Right cardiac atrium (tissue), 5 donors: ENCODE measurements at regions not wholly inside any gene's neighbourhood (a gene's known extent, or its start where the extent isn't known, plus 50 kb on each side); places are given as distances from the start of the nearest gene placed in this dataset.
A peak's percentile ranks its signal among the peaks of the same experiment; 100 is the strongest.

Experiments
- ATAC-seq, 2 donors: fragments of 200-7000 bp; cut with Tn5 transposase; one replicate each; pipeline versions ENCODE4 v1.8.0 to v1.9.1; 2020; ENCODE audit warnings: moderate library complexity in 2 of 2, mild to moderate bottlenecking in 1 of 2
- DNase-seq, 3 donors: peaks; one replicate each; pipeline ENCODE4 v3.0.0-alpha.2; 2020
- H3K27ac ChIP-seq: one replicate; pipeline ENCODE4 v1.5.1; 2013; ENCODE audit warnings: mild to moderate bottlenecking, low read length, control low read depth, moderate library complexity
- H3K27me3 ChIP-seq: one replicate; pipeline ENCODE4 v1.6.1; 2013; ENCODE audit not compliant: control insufficient read depth, insufficient read depth
- H3K4me1 ChIP-seq: one replicate; pipeline ENCODE4 v1.6.1; 2013; ENCODE audit warnings: low read length; ENCODE audit not compliant: control insufficient read depth, insufficient read depth
- H3K4me3 ChIP-seq: one replicate; pipeline ENCODE4 v1.5.1; 2013; ENCODE audit warnings: low read length, control low read depth
- H3K9me3 ChIP-seq: one replicate; pipeline ENCODE4 v1.6.1; 2013; ENCODE audit warnings: low read length; ENCODE audit not compliant: control insufficient read depth
- WGBS: extraction: QIAGEN DNeasy Blood & Tissue Kit; methylation state at CpG from one replicate; pipeline ENCODE4 v1.1.7; 2013; 5-methylcytosine and 5-hydroxymethylcytosine counted together
- intact Hi-C, 4 donors: fragments of 100-400 bp; cut with DNase I; formaldehyde crosslinking; loops; one replicate each; pipeline versions ENCODE4 v1.11.0 to v1.14.0; 2022 to 2023
- donor health status: healthy with polysubstance abuse.
- donor health status: DM: no; HTN: yes; CAD: no.
- donor health status: DM: no; HTN: no; CAD: no.
- donor health status: DM: no; HTN: yes; CAD: no; lungs with severe emphysema.
- donor health status: DM: yes; HTN: yes; CAD: no.

DNA sequence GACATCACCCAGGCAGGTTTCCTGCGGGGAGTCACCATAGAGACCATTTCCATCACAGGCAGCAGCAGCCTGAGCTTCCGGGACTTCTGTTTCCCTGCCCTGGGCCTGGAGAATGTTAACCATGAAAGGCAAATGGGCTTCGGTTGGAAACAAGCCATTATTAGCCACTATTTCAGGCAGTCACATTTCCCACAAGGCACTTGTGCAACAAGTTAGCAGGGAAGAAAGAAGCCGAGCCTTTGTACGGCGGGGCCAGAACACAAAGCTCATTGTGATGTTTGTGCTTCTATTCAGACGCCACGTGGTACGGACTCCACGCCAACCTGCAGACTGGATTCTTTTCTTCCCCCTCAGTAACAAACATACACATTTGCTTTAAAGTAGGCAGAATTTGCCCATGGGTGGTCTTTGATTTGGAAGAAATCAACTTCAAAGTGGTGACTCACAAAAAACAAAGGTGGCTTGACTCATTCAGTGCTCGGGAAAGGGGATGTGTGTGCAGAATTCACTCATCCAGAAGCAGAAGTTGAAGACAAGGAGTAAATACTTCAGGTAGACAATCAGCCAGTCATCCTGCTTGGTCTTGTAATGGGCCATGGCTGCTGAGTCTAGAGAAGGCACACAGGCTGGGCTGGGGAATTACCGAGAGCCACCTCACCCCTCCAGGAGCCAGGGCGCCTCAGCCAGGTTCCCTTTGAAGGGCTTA lies 154.2 kb upstream of the PRMT8 start:
- Histone ChIP-seq H3K27me3 (no peaks in the 10 kb centered on the region), H3K27ac (no peak overlapping the region), H3K4me3 (no peak overlapping the region), H3K4me1 (peaks cover 9% of the 10 kb centered on the region), H3K9me3 (no peaks in the 10 kb centered on the region)
- ATAC-seq (peak in 1 of 2 donors; percentile 82), DNase-seq (peak in 1 of 3 donors; percentile 38)
- intact Hi-C loops: no loop called here
- 55% methylated on average over 13 of the region's 13 CpGs for WGBS

DNA sequence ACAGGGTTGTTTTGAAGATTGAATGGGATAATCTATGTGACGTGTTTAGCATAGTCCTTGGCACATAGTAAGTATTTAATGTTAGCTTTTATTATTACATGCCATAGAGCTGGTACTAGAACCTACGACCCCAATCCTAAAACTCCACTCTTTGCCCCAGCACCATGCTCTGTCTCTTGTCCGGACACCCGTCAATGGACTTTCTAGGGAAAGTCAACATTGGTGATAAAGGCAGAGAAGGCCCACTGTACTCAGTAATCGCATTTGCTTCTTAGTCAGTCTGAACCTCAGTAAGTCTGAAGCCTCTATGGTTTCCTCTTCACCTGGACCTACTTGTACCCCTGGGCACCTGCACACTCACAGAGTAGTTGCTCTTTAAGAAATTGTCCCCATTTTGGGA lies 153.1 kb upstream of the PRMT8 start:
- DNase-seq (no peak), ATAC-seq (no peak)
- H3K4me3 ChIP-seq: no peak overlapping the region
- intact Hi-C loops: no loop called here
- WGBS: 85% methylated on average over 5 of the region's 5 CpGs
- no peak overlapping the region for H3K27ac ChIP-seq
- H3K4me1 ChIP-seq: peaks cover 9% of the 10 kb centered on the region
- H3K27me3 ChIP-seq: no peaks in the 10 kb centered on the region
- no peaks in the 10 kb centered on the region for H3K9me3 ChIP-seq

DNA sequence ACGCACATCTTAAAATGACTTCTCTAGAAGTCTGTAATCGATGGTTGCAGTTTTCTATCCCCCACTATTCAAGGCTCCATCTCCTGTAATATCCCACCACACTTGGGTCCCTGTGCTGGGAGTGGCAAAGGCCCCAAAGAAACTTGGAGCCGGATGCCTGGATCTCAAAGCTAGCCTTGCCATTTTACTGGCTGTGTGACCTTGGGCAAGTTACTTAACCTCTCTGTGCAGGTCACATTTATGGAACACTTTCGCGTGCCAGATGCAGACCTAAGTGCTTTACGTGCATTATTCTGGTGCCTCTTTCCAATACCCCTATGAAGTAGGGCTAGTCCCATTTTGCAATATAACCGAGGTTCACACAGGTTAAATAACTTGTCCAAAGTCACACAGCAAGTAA lies 151.8 kb upstream of the PRMT8 start:
- 95% methylated on average over 7 of the region's 7 CpGs for WGBS
- Histone ChIP-seq H3K27ac (no peak overlapping the region), H3K4me1 (peaks cover 9% of the 10 kb centered on the region), H3K27me3 (no peaks in the 10 kb centered on the region), H3K9me3 (no peaks in the 10 kb centered on the region), H3K4me3 (no peak overlapping the region)
- ATAC-seq (no peak), DNase-seq (no peak)
- intact Hi-C loops: no loop called here

DNA sequence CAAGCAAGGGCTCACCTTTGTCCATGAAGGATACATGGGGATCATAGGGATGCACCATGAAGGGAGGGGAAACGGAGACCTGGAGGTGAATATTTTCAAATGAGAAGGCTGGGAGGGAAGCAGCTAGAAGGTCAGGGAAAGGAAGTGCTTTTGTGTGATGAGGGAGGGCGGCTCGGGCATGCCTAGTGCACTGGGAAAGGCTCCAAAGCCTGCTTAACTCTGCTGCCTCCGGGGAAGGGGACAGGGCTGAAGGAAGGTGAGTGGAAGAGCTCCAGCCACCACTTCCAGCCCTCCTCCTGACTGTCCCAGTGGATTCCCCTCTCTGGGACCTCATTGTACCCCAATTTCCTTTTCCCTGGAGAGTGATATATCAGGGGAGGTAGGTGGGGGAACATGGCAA lies 149.4 kb upstream of the PRMT8 start:
- intact Hi-C loops: no loop called here

DNA sequence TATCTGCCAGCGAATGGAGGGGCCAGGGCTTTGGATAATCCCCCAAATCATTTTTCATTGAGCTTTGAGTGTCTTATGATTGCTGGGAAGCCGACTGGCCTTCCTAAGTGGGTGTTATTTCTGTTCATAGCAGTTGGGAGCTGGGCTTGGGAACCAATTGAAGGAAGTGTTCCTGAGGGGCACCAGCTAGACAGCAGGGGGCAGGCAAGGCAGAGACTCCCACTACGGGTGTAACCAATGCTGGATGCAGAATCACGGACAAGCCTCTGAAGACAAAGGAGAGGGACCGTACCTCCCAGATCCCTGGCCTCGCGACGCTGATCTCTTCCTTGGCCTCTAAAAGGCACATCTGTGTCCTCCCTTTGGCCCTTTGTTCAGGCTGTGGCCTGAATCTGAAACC lies 149.0 kb upstream of the PRMT8 start:
- 12% methylated on average over 8 of the region's 8 CpGs for WGBS
- Histone ChIP-seq H3K9me3 (no peaks in the 10 kb centered on the region), H3K4me3 (no peak overlapping the region), H3K27ac (peak overlapping the region; percentile 57), H3K27me3 (no peaks in the 10 kb centered on the region), H3K4me1 (peaks cover 5% of the 10 kb centered on the region)
- DNase-seq (peak; percentile 57 to 85 (median 78)), ATAC-seq (peak; percentile 85 to 90)
- intact Hi-C loops: no loop called here

More for the DNA sequence above, 149.4 kb upstream of the PRMT8 start:
- H3K27ac ChIP-seq: peak overlapping the region; percentile 57
- H3K9me3 ChIP-seq: no peaks in the 10 kb centered on the region
- peaks cover 6% of the 10 kb centered on the region for H3K4me1 ChIP-seq
- 10% methylated on average over 4 of the region's 4 CpGs for WGBS
- ATAC-seq (peak; percentile 47 to 64), DNase-seq (no peak)
- no peaks in the 10 kb centered on the region for H3K27me3 ChIP-seq
- no peak overlapping the region for H3K4me3 ChIP-seq

DNA sequence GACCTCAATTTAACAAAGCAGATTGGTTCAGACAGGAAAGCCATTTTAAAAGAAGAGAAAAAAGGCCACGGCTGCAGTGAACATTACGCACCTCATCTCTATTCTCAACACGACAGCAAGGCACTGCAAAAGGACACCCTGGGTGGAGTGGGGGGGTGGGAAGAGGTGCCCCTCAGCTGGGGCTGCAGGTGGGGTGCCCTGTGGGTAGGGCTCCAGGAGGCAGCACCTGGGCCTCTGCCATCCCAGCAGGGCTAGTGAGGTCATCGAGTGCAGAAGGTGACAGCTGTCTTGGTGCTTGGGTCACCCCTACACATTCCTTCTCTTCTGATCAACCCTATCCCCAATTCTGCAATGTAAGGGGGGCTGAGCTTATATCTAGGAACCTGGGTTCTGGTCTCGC lies 142.9 kb upstream of the PRMT8 start:
- ATAC-seq: no peak
- Histone ChIP-seq H3K9me3 (no peaks in the 10 kb centered on the region), H3K27me3 (no peaks in the 10 kb centered on the region), H3K4me3 (no peak overlapping the region), H3K4me1 (no peaks in the 10 kb centered on the region), H3K27ac (no peak overlapping the region)
- intact Hi-C loops: no loop called here
- no peak for DNase-seq
- 89% methylated on average over 5 of the region's 5 CpGs for WGBS

DNA sequence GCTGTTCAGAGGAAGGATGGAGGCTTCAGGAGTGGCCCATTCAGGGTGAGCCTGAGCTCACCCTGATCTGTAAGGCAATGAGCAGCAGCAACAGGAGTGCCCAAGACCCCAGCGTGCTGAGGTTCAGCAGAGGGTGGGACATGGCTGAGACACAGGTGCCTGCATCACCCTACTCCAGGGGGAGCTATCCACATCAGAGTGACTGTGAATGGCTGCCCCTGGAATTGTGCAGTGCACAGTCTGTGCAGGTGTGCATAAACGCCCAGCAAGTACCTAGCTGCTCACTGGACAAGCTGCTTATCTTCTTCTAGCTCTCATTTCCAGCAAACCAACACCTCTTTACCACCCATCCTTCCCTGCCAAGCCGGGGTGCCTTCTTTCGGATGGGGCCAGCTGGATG lies 140.6 kb upstream of the PRMT8 start:
- 83% methylated on average over 4 of the region's 4 CpGs for WGBS
- ATAC-seq (no peak), DNase-seq (no peak)
- peaks cover 2% of the 10 kb centered on the region for H3K4me1 ChIP-seq
- H3K4me3 ChIP-seq: no peak overlapping the region
- intact Hi-C loops: no loop called here
- H3K27ac ChIP-seq: no peak overlapping the region
- H3K27me3 ChIP-seq: no peaks in the 10 kb centered on the region
- H3K9me3 ChIP-seq: no peaks in the 10 kb centered on the region

DNA sequence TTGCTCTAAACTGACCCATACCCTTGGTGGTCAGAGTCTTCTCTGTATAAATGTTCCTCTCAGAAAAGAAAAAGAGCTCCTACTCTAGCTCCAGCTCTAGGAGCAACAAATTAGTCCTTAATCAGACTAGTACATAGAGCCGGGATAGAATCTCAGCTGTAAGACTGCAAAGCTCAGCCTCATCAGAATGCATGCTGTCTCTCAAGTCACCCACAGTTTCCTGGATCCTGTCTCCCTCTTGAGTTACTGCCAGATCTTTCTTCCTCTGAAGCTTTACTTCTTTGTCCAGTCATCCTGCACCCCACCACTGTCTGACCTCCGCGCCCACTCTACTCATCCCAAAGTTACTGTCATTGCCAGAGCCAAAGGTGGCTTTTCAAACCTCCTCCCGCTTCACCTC lies 139.3 kb upstream of the PRMT8 start:
- H3K27me3 ChIP-seq: no peaks in the 10 kb centered on the region
- H3K27ac ChIP-seq: no peak overlapping the region
- whole genome bisulfite sequencing: 83% methylated on average over 4 of the region's 4 CpGs
- no peak overlapping the region for H3K4me3 ChIP-seq
- intact Hi-C loops: no loop called here
- peaks cover 2% of the 10 kb centered on the region for H3K4me1 ChIP-seq
- DNase-seq (no peak), ATAC-seq (no peak)
- H3K9me3 ChIP-seq: no peaks in the 10 kb centered on the region

DNA sequence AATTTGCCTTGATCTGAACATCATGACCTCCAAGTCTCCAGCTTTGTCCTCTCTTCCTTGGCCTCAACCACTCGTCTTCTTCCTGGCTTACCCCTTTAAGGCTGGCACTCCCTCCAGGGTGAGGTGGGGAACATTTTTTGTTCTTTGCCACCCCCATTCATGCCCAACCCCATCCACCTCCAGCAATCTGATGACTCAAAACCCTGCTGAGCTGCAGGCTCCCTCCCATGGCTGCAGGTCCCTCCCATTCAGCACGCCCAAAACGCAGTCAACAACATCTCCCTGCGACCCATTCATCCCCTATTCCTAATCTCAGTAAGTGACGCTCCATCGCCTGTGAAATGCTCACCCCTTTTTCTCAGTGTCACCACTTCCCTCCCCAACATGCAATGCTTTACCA lies 138.8 kb upstream of the PRMT8 start:
- Histone ChIP-seq H3K4me3 (no peak overlapping the region), H3K9me3 (no peaks in the 10 kb centered on the region), H3K4me1 (peaks cover 2% of the 10 kb centered on the region), H3K27ac (no peak overlapping the region), H3K27me3 (no peaks in the 10 kb centered on the region)
- ATAC-seq (no peak), DNase-seq (no peak)
- 81% methylated on average over 6 of the region's 6 CpGs for WGBS
- intact Hi-C loops: no loop called here

DNA sequence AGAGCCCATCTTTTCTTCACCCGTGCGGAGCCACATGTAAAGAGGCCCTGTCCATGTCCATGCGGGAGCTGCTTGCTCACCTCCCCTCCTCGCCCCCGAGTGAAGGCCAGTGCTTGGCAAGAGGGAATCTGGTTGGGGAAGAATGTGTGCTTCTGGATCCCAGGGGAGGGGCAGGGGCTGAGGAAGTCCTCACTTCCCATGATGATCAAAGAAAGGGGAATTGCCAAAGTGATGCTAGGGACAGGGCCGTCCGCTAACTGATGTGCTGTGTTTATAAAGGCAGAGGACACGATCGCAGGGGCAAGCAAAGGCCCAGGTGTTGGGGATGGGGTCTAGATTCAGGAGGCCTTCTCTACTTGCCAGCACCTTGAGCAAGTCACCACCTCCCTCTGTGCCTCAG lies 137.4 kb upstream of the PRMT8 start:
- no peaks in the 10 kb centered on the region for H3K27me3 ChIP-seq
- 88% methylated on average over 9 of the region's 9 CpGs for WGBS
- DNase-seq: no peak

DNA sequence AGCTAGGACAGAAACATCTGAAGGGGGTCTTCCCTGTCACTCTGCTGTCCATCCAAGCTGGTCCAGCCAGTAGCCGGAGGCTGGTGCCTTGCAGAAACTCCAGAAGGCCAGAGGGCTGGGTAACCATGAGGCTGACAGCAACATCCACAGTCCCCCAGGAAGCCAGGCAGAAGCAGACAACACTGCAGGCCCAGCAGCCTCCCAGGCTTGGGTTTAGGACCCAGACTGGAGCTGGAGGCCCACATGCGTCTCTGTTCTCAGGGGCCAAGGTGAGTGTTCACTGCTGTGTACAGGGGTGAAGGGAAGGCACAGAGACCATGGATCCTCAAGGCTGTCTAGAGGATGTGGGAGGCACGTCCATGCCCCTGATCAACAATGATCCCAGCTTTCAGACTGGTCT lies 136.4 kb upstream of the PRMT8 start:
- WGBS: 90% methylated on average over 3 of the region's 3 CpGs
- H3K27me3 ChIP-seq: no peaks in the 10 kb centered on the region
- H3K9me3 ChIP-seq: no peaks in the 10 kb centered on the region
- intact Hi-C loops: no loop called here
- no peak overlapping the region for H3K4me3 ChIP-seq
- DNase-seq (no peak), ATAC-seq (peak in 1 of 2 donors; percentile 25)
- no peak overlapping the region for H3K27ac ChIP-seq
- H3K4me1 ChIP-seq: peaks cover 2% of the 10 kb centered on the region

More for the DNA sequence above, 137.4 kb upstream of the PRMT8 start:
- no peak overlapping the region for H3K4me3 ChIP-seq
- no peak overlapping the region for H3K27ac ChIP-seq
- intact Hi-C loops: no loop called here
- no peak for ATAC-seq
- peaks cover 2% of the 10 kb centered on the region for H3K4me1 ChIP-seq
- H3K9me3 ChIP-seq: no peaks in the 10 kb centered on the region

DNA sequence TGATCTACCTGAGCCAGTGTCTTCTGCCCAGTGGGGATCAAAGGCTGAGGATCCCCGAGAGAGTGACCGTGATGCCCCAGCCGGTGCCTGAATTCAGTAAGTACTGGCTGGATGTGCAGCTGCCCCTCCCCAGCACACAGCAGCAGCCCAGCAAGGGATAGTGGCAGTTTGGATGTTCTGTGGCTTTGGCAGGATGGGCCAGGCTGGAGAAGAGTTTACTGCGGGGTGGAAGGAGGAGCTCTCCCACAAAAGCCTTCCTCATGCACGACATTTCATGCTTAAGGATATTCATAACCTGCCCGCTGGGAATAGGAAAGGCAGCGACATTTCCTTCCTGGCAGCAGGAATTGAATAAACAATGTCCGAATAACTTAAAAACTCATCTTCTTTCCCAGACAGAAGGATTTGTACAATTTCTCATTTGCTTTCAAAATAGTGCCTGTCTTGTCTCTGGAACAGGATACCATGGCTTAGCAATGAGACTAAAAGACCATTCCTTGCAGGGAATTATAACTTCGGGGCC lies 135.6 kb upstream of the PRMT8 start:
- intact Hi-C loops: no loop called here
- DNase-seq (no peak), ATAC-seq (no peak)
- H3K4me1 ChIP-seq: peaks cover 2% of the 10 kb centered on the region
- H3K4me3 ChIP-seq: no peak overlapping the region
- no peaks in the 10 kb centered on the region for H3K27me3 ChIP-seq
- WGBS: 51% methylated on average over 9 of the region's 9 CpGs
- no peak overlapping the region for H3K27ac ChIP-seq
- no peaks in the 10 kb centered on the region for H3K9me3 ChIP-seq
